NCI-H146 (cell line): ENCODE measurements at regions not wholly inside any gene's neighbourhood (a gene's known extent, or its start where the extent isn't known, plus 50 kb on each side); places are given as distances from the start of the nearest gene placed in this dataset.

Experiments used
- DNase-seq: peaks from one replicate; lab custom pipeline; 2025; lab: John Stamatoyannopoulos, UW

GRCh38 chr15:69530991-69531664, 78.5 kb downstream of the RPLP1 start:
- no peak for DNase-seq

- DNase-seq, result no peak
These were observed 79.0 kb downstream of the RPLP1 start for GRCh38 chr15:69531665-69532027.

GRCh38 chr15:69532066-69532465, 79.4 kb downstream of the RPLP1 start:
- DNase-seq, result no peak

- DNase-seq, result no peak
These were observed 80.2 kb downstream of the RPLP1 start for GRCh38 chr15:69532856-69533255.

GRCh38 chr15:69533522-69533921, 80.9 kb downstream of the RPLP1 start:
- DNase-seq, result no peak

- no peak for DNase-seq
These were observed 82.6 kb downstream of the RPLP1 start for GRCh38 chr15:69535101-69535638.

- DNase-seq, result no peak
These were observed 83.4 kb downstream of the RPLP1 start for GRCh38 chr15:69535998-69536397.

GRCh38 chr15:69536726-69537512, 84.3 kb downstream of the RPLP1 start:
- no peak for DNase-seq

- DNase-seq, result no peak
These were observed 85.3 kb downstream of the RPLP1 start for GRCh38 chr15:69537901-69538300.

- DNase-seq, result no peak
These were observed 85.8 kb downstream of the RPLP1 start for GRCh38 chr15:69538379-69538778.

GRCh38 chr15:69539345-69539744, 86.7 kb downstream of the RPLP1 start:
- DNase-seq, result no peak

GRCh38 chr15:69540622-69541021, 88.0 kb downstream of the RPLP1 start:
- DNase-seq, result peak; percentile 71

GRCh38 chr15:69542028-69542427, 89.4 kb downstream of the RPLP1 start:
- no peak for DNase-seq

GRCh38 chr15:69543681-69544364, 91.2 kb downstream of the RPLP1 start:
- no peak for DNase-seq

- DNase-seq, result no peak
These were observed 91.9 kb downstream of the RPLP1 start for GRCh38 chr15:69544365-69545113.

- DNase-seq, result no peak
These were observed 93.6 kb downstream of the RPLP1 start for GRCh38 chr15:69546182-69546581.

GRCh38 chr15:69548395-69549180, 96.0 kb downstream of the RPLP1 start:
- no peak for DNase-seq

GRCh38 chr15:69551391-69552056, 98.9 kb downstream of the RPLP1 start:
- DNase-seq, result no peak

GRCh38 chr15:69552057-69552815, 99.6 kb downstream of the RPLP1 start:
- DNase-seq, result no peak

- DNase-seq, result no peak
These were observed 101.1 kb downstream of the RPLP1 start for GRCh38 chr15:69553686-69554085.
